ENCODE measurements at regions not wholly inside any gene's neighbourhood (a gene's known extent, or its start where the extent isn't known, plus 50 kb on each side); places are given as distances from the start of the nearest gene placed in this dataset.

DNA sequence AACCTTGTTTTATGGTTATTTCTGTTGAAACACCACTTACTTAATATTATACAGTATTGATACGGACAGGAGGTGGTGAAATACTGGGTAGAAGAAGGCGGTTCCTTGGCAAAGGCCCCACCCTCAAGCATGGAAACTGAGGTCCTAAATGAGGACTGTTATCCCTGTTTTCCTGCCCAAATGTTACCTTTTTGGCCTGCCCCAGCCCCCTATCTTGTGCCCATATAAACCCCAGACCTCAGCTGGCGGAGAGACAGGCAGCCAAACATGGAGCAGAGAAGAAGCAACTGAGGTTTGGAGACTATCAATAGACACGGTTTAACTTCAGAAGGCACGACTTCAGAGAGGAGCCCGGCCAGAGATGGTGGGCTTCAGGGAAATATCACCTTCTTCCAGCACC lies 640.1 kb downstream of the PTPRU start:
- POLR2A ChIA-PET: no interaction called here

More for the DNA sequence above, 640.1 kb downstream of the PTPRU start:
- ChIA-PET RAD21 (ENCODE audit: unreplicated experiment) (no interaction called here), SMC1A (ENCODE audit: uncharacterized antibody, unreplicated experiment) (no interaction called here), CTCF (no interaction called here)
- Histone ChIP-seq H3K9me3 (replicated peaks; ENCODE audit: control insufficient read depth, insufficient read depth, low read length) (no peaks in the 10 kb centered on the region), H2AFZ (ENCODE audit: control insufficient read depth, low read depth, low read length) (no peak overlapping the region), H3K4me1 (ENCODE audit: control insufficient read depth, insufficient read depth, low read length) (no peaks in the 10 kb centered on the region), H3K79me2 (ENCODE audit: control insufficient read depth, insufficient read depth, low read length) (no peaks in the 10 kb centered on the region), H3K36me3 (ENCODE audit: control insufficient read depth in 2 of 2, insufficient read depth in 2 of 2, low read length in 1 of 2) (no peaks in the 10 kb centered on the region), H3K9ac (ENCODE audit: control insufficient read depth, insufficient read depth, low read length) (no peak overlapping the region), H3K4me2 (ENCODE audit: control insufficient read depth, insufficient read depth) (no peak overlapping the region), H3K4me3 (no peak overlapping the region), H3K27ac (ENCODE audit: control insufficient read depth, insufficient read depth) (no peak overlapping the region), H4K20me1 (ENCODE audit: control insufficient read depth, insufficient read depth) (no peaks in the 10 kb centered on the region), H3K27me3 (replicated peaks in 1 of 2; ENCODE audit: control insufficient read depth in 2 of 2, insufficient read depth in 2 of 2, low read length in 1 of 2) (no peaks in the 10 kb centered on the region)
- ATAC-seq: no peak
- BruUV-seq (replicated peaks): no TSS peak
- FAIRE-seq: no peak
- intact Hi-C loops (cut with micrococcal nuclease; ENCODE audit: unreplicated experiment): no loop called here
- WGBS (ENCODE audit: insufficient coverage, insufficient replicate concordance, low lambda C conversion rate, missing lambda C conversion rate): 14% methylated on average over 6 of the region's 6 CpGs
- in situ Hi-C loops (cut with MboI): no loop called here
- no peak for DNase-seq (ENCODE audit: low read depth, low spot score)
- TF ChIP-seq MYC (IDR thresholded peaks at IDR 0.05; ENCODE audit: insufficient read depth, insufficient read length, insufficient replicate concordance, low read length, severe bottlenecking): no peak
- TF ChIP-seq IKZF1 (conservative IDR thresholded peaks at IDR 0.05): no peak
- TF ChIP-seq EZH2 (IDR thresholded peaks at IDR 0.05; ENCODE audit: borderline replicate concordance, control insufficient read depth, low read depth, low read length): no peak
- no peak for TF ChIP-seq MXI1 (IDR thresholded peaks at IDR 0.05; ENCODE audit: low read depth, low read length)
- no peak for TF ChIP-seq PAX5 (IDR thresholded peaks at IDR 0.05; ENCODE audit: borderline replicate concordance, low read depth, low read length)
- no peak for TF ChIP-seq TCF12 (IDR thresholded peaks at IDR 0.05; ENCODE audit: low read depth, low read length)
- TF ChIP-seq, protein P1, sequence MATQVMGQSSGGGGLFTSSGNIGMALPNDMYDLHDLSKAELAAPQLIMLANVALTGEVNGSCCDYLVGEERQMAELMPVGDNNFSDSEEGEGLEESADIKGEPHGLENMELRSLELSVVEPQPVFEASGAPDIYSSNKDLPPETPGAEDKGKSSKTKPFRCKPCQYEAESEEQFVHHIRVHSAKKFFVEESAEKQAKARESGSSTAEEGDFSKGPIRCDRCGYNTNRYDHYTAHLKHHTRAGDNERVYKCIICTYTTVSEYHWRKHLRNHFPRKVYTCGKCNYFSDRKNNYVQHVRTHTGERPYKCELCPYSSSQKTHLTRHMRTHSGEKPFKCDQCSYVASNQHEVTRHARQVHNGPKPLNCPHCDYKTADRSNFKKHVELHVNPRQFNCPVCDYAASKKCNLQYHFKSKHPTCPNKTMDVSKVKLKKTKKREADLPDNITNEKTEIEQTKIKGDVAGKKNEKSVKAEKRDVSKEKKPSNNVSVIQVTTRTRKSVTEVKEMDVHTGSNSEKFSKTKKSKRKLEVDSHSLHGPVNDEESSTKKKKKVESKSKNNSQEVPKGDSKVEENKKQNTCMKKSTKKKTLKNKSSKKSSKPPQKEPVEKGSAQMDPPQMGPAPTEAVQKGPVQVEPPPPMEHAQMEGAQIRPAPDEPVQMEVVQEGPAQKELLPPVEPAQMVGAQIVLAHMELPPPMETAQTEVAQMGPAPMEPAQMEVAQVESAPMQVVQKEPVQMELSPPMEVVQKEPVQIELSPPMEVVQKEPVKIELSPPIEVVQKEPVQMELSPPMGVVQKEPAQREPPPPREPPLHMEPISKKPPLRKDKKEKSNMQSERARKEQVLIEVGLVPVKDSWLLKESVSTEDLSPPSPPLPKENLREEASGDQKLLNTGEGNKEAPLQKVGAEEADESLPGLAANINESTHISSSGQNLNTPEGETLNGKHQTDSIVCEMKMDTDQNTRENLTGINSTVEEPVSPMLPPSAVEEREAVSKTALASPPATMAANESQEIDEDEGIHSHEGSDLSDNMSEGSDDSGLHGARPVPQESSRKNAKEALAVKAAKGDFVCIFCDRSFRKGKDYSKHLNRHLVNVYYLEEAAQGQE (IDR thresholded peaks at IDR 0.05; ENCODE audit: low read depth, low read length): no peak
- TF ChIP-seq, protein P2, sequence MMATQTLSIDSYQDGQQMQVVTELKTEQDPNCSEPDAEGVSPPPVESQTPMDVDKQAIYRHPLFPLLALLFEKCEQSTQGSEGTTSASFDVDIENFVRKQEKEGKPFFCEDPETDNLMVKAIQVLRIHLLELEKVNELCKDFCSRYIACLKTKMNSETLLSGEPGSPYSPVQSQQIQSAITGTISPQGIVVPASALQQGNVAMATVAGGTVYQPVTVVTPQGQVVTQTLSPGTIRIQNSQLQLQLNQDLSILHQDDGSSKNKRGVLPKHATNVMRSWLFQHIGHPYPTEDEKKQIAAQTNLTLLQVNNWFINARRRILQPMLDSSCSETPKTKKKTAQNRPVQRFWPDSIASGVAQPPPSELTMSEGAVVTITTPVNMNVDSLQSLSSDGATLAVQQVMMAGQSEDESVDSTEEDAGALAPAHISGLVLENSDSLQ (IDR thresholded peaks at IDR 0.05): no peak
- TF ChIP-seq ESRRA (IDR thresholded peaks at IDR 0.05; ENCODE audit: low read length): no peak
- TF ChIP-seq KLF5 (IDR thresholded peaks at IDR 0.05; ENCODE audit: partially characterized antibody): no peak
- TF ChIP-seq NR2F1 (conservative IDR thresholded peaks at IDR 0.05): no peak
- no peak for TF ChIP-seq CBX5 (IDR thresholded peaks at IDR 0.05; ENCODE audit: low read depth)
- TF ChIP-seq, protein P3, sequence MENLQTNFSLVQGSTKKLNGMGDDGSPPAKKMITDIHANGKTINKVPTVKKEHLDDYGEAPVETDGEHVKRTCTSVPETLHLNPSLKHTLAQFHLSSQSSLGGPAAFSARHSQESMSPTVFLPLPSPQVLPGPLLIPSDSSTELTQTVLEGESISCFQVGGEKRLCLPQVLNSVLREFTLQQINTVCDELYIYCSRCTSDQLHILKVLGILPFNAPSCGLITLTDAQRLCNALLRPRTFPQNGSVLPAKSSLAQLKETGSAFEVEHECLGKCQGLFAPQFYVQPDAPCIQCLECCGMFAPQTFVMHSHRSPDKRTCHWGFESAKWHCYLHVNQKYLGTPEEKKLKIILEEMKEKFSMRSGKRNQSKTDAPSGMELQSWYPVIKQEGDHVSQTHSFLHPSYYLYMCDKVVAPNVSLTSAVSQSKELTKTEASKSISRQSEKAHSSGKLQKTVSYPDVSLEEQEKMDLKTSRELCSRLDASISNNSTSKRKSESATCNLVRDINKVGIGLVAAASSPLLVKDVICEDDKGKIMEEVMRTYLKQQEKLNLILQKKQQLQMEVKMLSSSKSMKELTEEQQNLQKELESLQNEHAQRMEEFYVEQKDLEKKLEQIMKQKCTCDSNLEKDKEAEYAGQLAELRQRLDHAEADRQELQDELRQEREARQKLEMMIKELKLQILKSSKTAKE (IDR thresholded peaks at IDR 0.05; ENCODE audit: low read depth, poor library complexity, severe bottlenecking): no peak
- TF ChIP-seq, protein P4, sequence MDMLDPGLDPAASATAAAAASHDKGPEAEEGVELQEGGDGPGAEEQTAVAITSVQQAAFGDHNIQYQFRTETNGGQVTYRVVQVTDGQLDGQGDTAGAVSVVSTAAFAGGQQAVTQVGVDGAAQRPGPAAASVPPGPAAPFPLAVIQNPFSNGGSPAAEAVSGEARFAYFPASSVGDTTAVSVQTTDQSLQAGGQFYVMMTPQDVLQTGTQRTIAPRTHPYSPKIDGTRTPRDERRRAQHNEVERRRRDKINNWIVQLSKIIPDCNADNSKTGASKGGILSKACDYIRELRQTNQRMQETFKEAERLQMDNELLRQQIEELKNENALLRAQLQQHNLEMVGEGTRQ (IDR thresholded peaks at IDR 0.05; ENCODE audit: borderline replicate concordance, low read depth, low read length): no peak
- no peak for TF ChIP-seq IRF4 (IDR thresholded peaks at IDR 0.05; ENCODE audit: low read depth, low read length)
- no peak for TF ChIP-seq YY1 (IDR thresholded peaks at IDR 0.05; ENCODE audit: low read depth, low read length)
- TF ChIP-seq SMAD5 (IDR thresholded peaks at IDR 0.05; ENCODE audit: low read depth): no peak
- no peak for TF ChIP-seq ZNF384 (IDR thresholded peaks at IDR 0.05; ENCODE audit: borderline replicate concordance, low read depth, low read length)
